Uterus (tissue), 2 donors: ENCODE measurements at regions not wholly inside any gene's neighbourhood (a gene's known extent, or its start where the extent isn't known, plus 50 kb on each side); places are given as distances from the start of the nearest gene placed in this dataset.

Source experiments
- CTCF ChIP-seq, 4 experiments: fragments of 200-600 bp in 2 of 4; fragments of 450-650 bp in 2 of 4; sonication (generic) in 2 of 4; IDR thresholded peaks; one replicate each; pipeline ENCODE4 v1.5.1; 2016 to 2019; ENCODE audit warnings: antibody characterized with exemption in 4 of 4, mild to moderate bottlenecking in 2 of 4, moderate library complexity in 1 of 4
- POLR2A ChIP-seq, 2 donors: fragments of 450-650 bp; IDR thresholded peaks; one replicate each; pipeline ENCODE4 v1.6.1; 2016; ENCODE audit warnings: antibody characterized with exemption in 2 of 2, mild to moderate bottlenecking in 1 of 2, moderate library complexity in 1 of 2

DNA sequence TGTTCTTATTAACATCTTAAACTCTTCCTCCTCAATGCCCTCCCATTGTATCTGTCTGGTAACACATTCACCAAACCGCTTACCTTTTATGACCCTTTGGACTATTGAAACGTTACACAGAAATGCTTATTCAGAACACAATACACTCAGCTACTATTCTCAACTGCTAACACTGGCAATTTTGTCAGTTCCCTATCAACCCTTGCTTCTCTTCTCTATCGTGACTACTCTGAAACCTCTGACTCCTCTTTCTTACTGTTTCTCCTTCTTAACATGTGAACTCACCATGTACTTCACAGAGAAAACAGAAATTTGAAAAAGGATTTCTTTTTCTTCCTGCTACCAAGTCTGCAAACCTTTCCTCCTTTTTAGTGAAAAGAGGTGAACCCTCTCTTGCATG, 232.9 kb upstream of the GPR149 start:
- TF ChIP-seq CTCF (IDR thresholded peaks at IDR 0.05) (no peak), POLR2A (IDR thresholded peaks at IDR 0.05) (no peak)
